HEK293 (cell line): ENCODE measurements at regions not wholly inside any gene's neighbourhood (a gene's known extent, or its start where the extent isn't known, plus 50 kb on each side); places are given as distances from the start of the nearest gene placed in this dataset.

ENCODE experiments used
- CTCF ChIA-PET: fragments of 350-600 bp; formaldehyde crosslinking; extraction: SDS; loops from one replicate; lab custom pipeline; 2021; ENCODE audit warnings: antibody characterized with exemption; lab: Yijun Ruan, JAX
- POLR2A ChIA-PET: fragments of 300-600 bp; formaldehyde crosslinking; extraction: SDS; loops from one replicate; lab custom pipeline; 2020; ENCODE audit warnings: antibody characterized with exemption, inconsistent platforms; lab: Yijun Ruan, JAX
- H3K27ac ChIP-seq: fragments of 200-500 bp; sonication (Bioruptor generic); 2 replicates; pipeline ENCODE4 v1.5.1; 2014; ENCODE audit warnings: low read depth, low read length, control low read depth, inconsistent platforms; ENCODE audit errors: extremely low read depth
- H3K36me3 ChIP-seq, 2 experiments: fragments of 200-500 bp in 1 of 2; sonication (Bioruptor generic) in 1 of 2; 1 replicate in 1 of 2; 2 replicates in 1 of 2; pipeline ENCODE4 v1.5.1; 2014 to 2017; ENCODE audit warnings: inconsistent platforms in 2 of 2, low read length in 2 of 2; ENCODE audit not compliant: control insufficient read depth in 2 of 2, insufficient read depth in 1 of 2
- H3K4me1 ChIP-seq: fragments of 200-500 bp; sonication (Bioruptor generic); 2 replicates; pipeline ENCODE4 v1.5.1; 2014; ENCODE audit warnings: mild to moderate bottlenecking, low read length, inconsistent platforms; ENCODE audit not compliant: control insufficient read depth, insufficient read depth
- H3K4me3 ChIP-seq: 2 replicates; pipeline ENCODE4 v1.5.1; 2011; ENCODE audit warnings: low read depth, mild to moderate bottlenecking, control low read depth, low read length, moderate library complexity
- H3K9me3 ChIP-seq: fragments of 200-500 bp; sonication (Bioruptor generic); 2 replicates; pipeline ENCODE4 v1.5.1; 2014; ENCODE audit warnings: low read depth, low read length, inconsistent platforms; ENCODE audit not compliant: control insufficient read depth, insufficient read depth
- HIC1 ChIP-seq: fragments of 450-650 bp; formaldehyde crosslinking; IDR thresholded peaks from 2 replicates; pipeline ENCODE4 v1.5.1; 2016; ENCODE audit warnings: missing biosample characterization, missing genetic modification characterization
- KLF17 ChIP-seq: fragments of 450-650 bp; formaldehyde crosslinking; IDR thresholded peaks from 2 replicates; pipeline ENCODE4 v1.5.1; 2016; ENCODE audit warnings: missing biosample characterization, missing genetic modification characterization
- ZNF10 ChIP-seq: fragments of 450-650 bp; formaldehyde crosslinking; IDR thresholded peaks from 2 replicates; pipeline ENCODE4 v1.5.1; 2017; ENCODE audit warnings: missing biosample characterization, missing genetic modification characterization
- ZNF138 ChIP-seq: fragments of 450-650 bp; formaldehyde crosslinking; IDR thresholded peaks from 2 replicates; pipeline ENCODE4 v1.5.1; 2016; ENCODE audit warnings: missing biosample characterization, missing genetic modification characterization, borderline replicate concordance
- ZNF146 ChIP-seq: fragments of 450-650 bp; formaldehyde crosslinking; IDR thresholded peaks from 2 replicates; pipeline ENCODE4 v1.5.1; 2016; ENCODE audit warnings: missing biosample characterization, missing genetic modification characterization
- ZNF174 ChIP-seq: fragments of 450-650 bp; formaldehyde crosslinking; IDR thresholded peaks from 2 replicates; pipeline ENCODE4 v1.5.0; 2017; ENCODE audit warnings: missing biosample characterization, mild to moderate bottlenecking, missing genetic modification characterization
- ZNF350 ChIP-seq: fragments of 450-650 bp; formaldehyde crosslinking; IDR thresholded peaks from 2 replicates; pipeline ENCODE4 v1.5.0; 2017; ENCODE audit warnings: missing biosample characterization, mild to moderate bottlenecking, missing genetic modification characterization
- ZNF404 ChIP-seq: fragments of 450-650 bp; formaldehyde crosslinking; IDR thresholded peaks from 2 replicates; pipeline ENCODE4 v1.5.1; 2017; ENCODE audit warnings: missing biosample characterization, missing genetic modification characterization
- ZNF423 ChIP-seq: fragments of 450-650 bp; formaldehyde crosslinking; IDR thresholded peaks from 2 replicates; pipeline ENCODE4 v1.5.1; 2016; ENCODE audit warnings: missing biosample characterization, missing genetic modification characterization
- ZNF596 ChIP-seq: fragments of 450-650 bp; IDR thresholded peaks from 2 replicates; pipeline ENCODE4 v1.5.0; 2018; ENCODE audit warnings: missing biosample characterization, mild to moderate bottlenecking, missing genetic modification characterization, moderate library complexity
- ZNF623 ChIP-seq: fragments of 450-650 bp; formaldehyde crosslinking; IDR thresholded peaks from 2 replicates; pipeline ENCODE4 v1.5.1; 2016; ENCODE audit warnings: missing biosample characterization, missing genetic modification characterization
- ZNF629 ChIP-seq: fragments of 450-650 bp; formaldehyde crosslinking; IDR thresholded peaks from 2 replicates; pipeline ENCODE4 v1.5.1; 2017; ENCODE audit warnings: missing biosample characterization, missing genetic modification characterization
- ZNF704 ChIP-seq: fragments of 450-650 bp; formaldehyde crosslinking; IDR thresholded peaks from 2 replicates; pipeline ENCODE4 v1.5.1; 2016; ENCODE audit warnings: missing biosample characterization, missing genetic modification characterization
- TF ChIP-seq, protein P1 (sequence below): fragments of 450-650 bp; formaldehyde crosslinking; IDR thresholded peaks from 2 replicates; pipeline ENCODE4 v1.5.1; 2016; ENCODE audit warnings: missing biosample characterization, missing genetic modification characterization, borderline replicate concordance
- TF ChIP-seq, protein P2 (sequence below): fragments of 450-650 bp; formaldehyde crosslinking; IDR thresholded peaks from 2 replicates; pipeline ENCODE4 v1.5.1; 2017; ENCODE audit warnings: missing biosample characterization, missing genetic modification characterization
- TF ChIP-seq, protein P3 (sequence below): fragments of 450-650 bp; formaldehyde crosslinking; IDR thresholded peaks from 2 replicates; pipeline ENCODE4 v1.5.1; 2016; ENCODE audit warnings: missing biosample characterization, missing genetic modification characterization
- TF ChIP-seq, protein P4 (sequence below): fragments of 450-650 bp; formaldehyde crosslinking; IDR thresholded peaks from 2 replicates; pipeline ENCODE4 v1.5.1; 2017; ENCODE audit warnings: missing biosample characterization, missing genetic modification characterization

GRCh38 chr11:70876685-70877084 is 375.7 kb downstream of the SHANK2 start (continued):
- no peak for TF ChIP-seq ZNF704 (tag by site-specific recombination)
- TF ChIP-seq ZNF629 (tag by site-specific recombination) = no peak

GRCh38 chr11:70877151-70877550 is 375.2 kb downstream of the SHANK2 start:
- Histone ChIP-seq H3K4me1 (no peaks in the 10 kb centered on the region), H3K27ac (no peak overlapping the region), H3K36me3 (no peaks in the 10 kb centered on the region), H3K9me3 (no peaks in the 10 kb centered on the region), H3K4me3 (no peak overlapping the region)
- TF ChIP-seq, protein P1, sequence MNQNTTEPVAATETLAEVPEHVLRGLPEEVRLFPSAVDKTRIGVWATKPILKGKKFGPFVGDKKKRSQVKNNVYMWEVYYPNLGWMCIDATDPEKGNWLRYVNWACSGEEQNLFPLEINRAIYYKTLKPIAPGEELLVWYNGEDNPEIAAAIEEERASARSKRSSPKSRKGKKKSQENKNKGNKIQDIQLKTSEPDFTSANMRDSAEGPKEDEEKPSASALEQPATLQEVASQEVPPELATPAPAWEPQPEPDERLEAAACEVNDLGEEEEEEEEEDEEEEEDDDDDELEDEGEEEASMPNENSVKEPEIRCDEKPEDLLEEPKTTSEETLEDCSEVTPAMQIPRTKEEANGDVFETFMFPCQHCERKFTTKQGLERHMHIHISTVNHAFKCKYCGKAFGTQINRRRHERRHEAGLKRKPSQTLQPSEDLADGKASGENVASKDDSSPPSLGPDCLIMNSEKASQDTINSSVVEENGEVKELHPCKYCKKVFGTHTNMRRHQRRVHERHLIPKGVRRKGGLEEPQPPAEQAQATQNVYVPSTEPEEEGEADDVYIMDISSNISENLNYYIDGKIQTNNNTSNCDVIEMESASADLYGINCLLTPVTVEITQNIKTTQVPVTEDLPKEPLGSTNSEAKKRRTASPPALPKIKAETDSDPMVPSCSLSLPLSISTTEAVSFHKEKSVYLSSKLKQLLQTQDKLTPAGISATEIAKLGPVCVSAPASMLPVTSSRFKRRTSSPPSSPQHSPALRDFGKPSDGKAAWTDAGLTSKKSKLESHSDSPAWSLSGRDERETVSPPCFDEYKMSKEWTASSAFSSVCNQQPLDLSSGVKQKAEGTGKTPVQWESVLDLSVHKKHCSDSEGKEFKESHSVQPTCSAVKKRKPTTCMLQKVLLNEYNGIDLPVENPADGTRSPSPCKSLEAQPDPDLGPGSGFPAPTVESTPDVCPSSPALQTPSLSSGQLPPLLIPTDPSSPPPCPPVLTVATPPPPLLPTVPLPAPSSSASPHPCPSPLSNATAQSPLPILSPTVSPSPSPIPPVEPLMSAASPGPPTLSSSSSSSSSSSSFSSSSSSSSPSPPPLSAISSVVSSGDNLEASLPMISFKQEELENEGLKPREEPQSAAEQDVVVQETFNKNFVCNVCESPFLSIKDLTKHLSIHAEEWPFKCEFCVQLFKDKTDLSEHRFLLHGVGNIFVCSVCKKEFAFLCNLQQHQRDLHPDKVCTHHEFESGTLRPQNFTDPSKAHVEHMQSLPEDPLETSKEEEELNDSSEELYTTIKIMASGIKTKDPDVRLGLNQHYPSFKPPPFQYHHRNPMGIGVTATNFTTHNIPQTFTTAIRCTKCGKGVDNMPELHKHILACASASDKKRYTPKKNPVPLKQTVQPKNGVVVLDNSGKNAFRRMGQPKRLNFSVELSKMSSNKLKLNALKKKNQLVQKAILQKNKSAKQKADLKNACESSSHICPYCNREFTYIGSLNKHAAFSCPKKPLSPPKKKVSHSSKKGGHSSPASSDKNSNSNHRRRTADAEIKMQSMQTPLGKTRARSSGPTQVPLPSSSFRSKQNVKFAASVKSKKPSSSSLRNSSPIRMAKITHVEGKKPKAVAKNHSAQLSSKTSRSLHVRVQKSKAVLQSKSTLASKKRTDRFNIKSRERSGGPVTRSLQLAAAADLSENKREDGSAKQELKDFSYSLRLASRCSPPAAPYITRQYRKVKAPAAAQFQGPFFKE (tag by site-specific recombination) = no peak
- TF ChIP-seq KLF17 (tag by site-specific recombination) (no peak), ZNF596 (tag by site-specific recombination) (no peak), ZNF623 (tag by site-specific recombination) (no peak), ZNF423 (tag by site-specific recombination) (no peak), HIC1 (tag by site-specific recombination) (no peak), ZNF10 (no peak), ZNF404 (no peak), ZNF174 (no peak), ZNF138 (tag by site-specific recombination) (no peak), ZNF146 (tag by site-specific recombination) (no peak), ZNF350 (tag by site-specific recombination) (no peak)
- TF ChIP-seq, protein P2, sequence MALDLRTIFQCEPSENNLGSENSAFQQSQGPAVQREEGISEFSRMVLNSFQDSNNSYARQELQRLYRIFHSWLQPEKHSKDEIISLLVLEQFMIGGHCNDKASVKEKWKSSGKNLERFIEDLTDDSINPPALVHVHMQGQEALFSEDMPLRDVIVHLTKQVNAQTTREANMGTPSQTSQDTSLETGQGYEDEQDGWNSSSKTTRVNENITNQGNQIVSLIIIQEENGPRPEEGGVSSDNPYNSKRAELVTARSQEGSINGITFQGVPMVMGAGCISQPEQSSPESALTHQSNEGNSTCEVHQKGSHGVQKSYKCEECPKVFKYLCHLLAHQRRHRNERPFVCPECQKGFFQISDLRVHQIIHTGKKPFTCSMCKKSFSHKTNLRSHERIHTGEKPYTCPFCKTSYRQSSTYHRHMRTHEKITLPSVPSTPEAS (tag by site-specific recombination) = no peak
- TF ChIP-seq, protein P3, sequence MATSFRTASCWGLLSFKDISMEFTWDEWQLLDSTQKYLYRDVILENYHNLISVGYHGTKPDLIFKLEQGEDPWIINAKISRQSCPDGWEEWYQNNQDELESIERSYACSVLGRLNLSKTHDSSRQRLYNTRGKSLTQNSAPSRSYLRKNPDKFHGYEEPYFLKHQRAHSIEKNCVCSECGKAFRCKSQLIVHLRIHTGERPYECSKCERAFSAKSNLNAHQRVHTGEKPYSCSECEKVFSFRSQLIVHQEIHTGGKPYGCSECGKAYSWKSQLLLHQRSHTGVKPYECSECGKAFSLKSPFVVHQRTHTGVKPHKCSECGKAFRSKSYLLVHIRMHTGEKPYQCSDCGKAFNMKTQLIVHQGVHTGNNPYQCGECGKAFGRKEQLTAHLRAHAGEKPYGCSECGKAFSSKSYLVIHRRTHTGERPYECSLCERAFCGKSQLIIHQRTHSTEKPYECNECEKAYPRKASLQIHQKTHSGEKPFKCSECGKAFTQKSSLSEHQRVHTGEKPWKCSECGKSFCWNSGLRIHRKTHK (tag by site-specific recombination) = no peak
- TF ChIP-seq, protein P4, sequence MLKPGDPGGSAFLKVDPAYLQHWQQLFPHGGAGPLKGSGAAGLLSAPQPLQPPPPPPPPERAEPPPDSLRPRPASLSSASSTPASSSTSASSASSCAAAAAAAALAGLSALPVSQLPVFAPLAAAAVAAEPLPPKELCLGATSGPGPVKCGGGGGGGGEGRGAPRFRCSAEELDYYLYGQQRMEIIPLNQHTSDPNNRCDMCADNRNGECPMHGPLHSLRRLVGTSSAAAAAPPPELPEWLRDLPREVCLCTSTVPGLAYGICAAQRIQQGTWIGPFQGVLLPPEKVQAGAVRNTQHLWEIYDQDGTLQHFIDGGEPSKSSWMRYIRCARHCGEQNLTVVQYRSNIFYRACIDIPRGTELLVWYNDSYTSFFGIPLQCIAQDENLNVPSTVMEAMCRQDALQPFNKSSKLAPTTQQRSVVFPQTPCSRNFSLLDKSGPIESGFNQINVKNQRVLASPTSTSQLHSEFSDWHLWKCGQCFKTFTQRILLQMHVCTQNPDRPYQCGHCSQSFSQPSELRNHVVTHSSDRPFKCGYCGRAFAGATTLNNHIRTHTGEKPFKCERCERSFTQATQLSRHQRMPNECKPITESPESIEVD = no peak
- POLR2A ChIA-PET = no interaction called here
- CTCF ChIA-PET = no interaction called here
